Adrenal gland (tissue), 5 donors: ENCODE measurements at regions not wholly inside any gene's neighbourhood (a gene's known extent, or its start where the extent isn't known, plus 50 kb on each side); places are given as distances from the start of the nearest gene placed in this dataset.

ENCODE experiments used
- CTCF ChIP-seq, 6 experiments: fragments of 450-650 bp in 4 of 6; fragments of 200-600 bp in 2 of 6; sonication (generic) in 1 of 6; IDR thresholded peaks; 1 replicate in 5 of 6; 2 replicates in 1 of 6; pipeline versions ENCODE4 v1.5.1 to v1.8.0; 2016 to 2021; ENCODE audit warnings: antibody characterized with exemption in 6 of 6, mild to moderate bottlenecking in 2 of 6, moderate library complexity in 1 of 6
- POLR2A ChIP-seq, 2 donors: fragments of 450-650 bp; IDR thresholded peaks; one replicate each; pipeline ENCODE4 v1.6.1; 2017; ENCODE audit warnings: antibody characterized with exemption in 2 of 2, mild to moderate bottlenecking in 2 of 2, moderate library complexity in 1 of 2
- donor health status: DM: no; HTN: no; CAD: no.

GRCh38 chr17:55873017-55873758, 122.3 kb downstream of the PCTP start:
- TF ChIP-seq CTCF (IDR thresholded peaks at IDR 0.05) (no peak), POLR2A (IDR thresholded peaks at IDR 0.05) (no peak)
